Esophagus squamous epithelium (tissue), 5 donors: ENCODE measurements at regions not wholly inside any gene's neighbourhood (a gene's known extent, or its start where the extent isn't known, plus 50 kb on each side); places are given as distances from the start of the nearest gene placed in this dataset.
"Not testable (repeated sequence)": the region's sequence is repeated elsewhere in the genome, so short reads cannot be mapped to it uniquely, and the experiment has no call there.

Source experiments
- DNase-seq: peaks from one replicate; lab custom pipeline; 2025; lab: John Stamatoyannopoulos, UW
- H3K27ac ChIP-seq, 4 donors: fragments of 200-600 bp; sonication (generic); one replicate each; pipeline ENCODE4 v1.5.1; 2016 to 2019; ENCODE audit warnings: mild to moderate bottlenecking in 1 of 4
- H3K27me3 ChIP-seq, 4 donors: fragments of 200-600 bp; sonication (generic); 1 replicate in 3 of 4; 2 replicates in 1 of 4; pipeline versions ENCODE4 v1.5.1 to v1.6.0; 2017 to 2021; ENCODE audit warnings: antibody characterized with exemption in 1 of 4
- H3K36me3 ChIP-seq, 3 donors: fragments of 200-600 bp; sonication (generic); one replicate each; pipeline ENCODE4 v1.5.1; 2016 to 2019
- H3K4me1 ChIP-seq, 3 donors: fragments of 200-600 bp; sonication (generic); one replicate each; pipeline ENCODE4 v1.5.1; 2017 to 2019
- H3K4me3 ChIP-seq, 4 donors: fragments of 200-600 bp; sonication (generic); 1 replicate in 3 of 4; 2 replicates in 1 of 4; pipeline ENCODE4 v1.5.1; 2016 to 2019; ENCODE audit warnings: mild to moderate bottlenecking in 2 of 4, moderate library complexity in 1 of 4
- H3K9me3 ChIP-seq, 3 donors: fragments of 200-600 bp; sonication (generic); one replicate each; pipeline ENCODE4 v1.5.1; 2016 to 2019
- POLR2A ChIP-seq, 4 donors: fragments of 450-650 bp; IDR thresholded peaks; one replicate each; pipeline ENCODE4 v1.6.1; 2017; ENCODE audit warnings: antibody characterized with exemption in 4 of 4, mild to moderate bottlenecking in 4 of 4, moderate library complexity in 3 of 4
- WGBS, 2 donors: methylation state at CpG; one replicate each; pipeline ENCODE4 v1.1.5; 2018; 5-methylcytosine and 5-hydroxymethylcytosine counted together
- intact Hi-C: fragments of 100-400 bp; cut with DNase I; formaldehyde crosslinking; loops from one replicate; pipeline ENCODE4 v1.15.0; 2022
- TF ChIP-seq, protein P1 (sequence below), 6 experiments: fragments of 450-650 bp in 4 of 6; fragments of 200-600 bp in 2 of 6; sonication (generic) in 2 of 6; IDR thresholded peaks; one replicate each; pipeline ENCODE4 v1.5.1; 2016 to 2019; ENCODE audit warnings: antibody characterized with exemption in 6 of 6, mild to moderate bottlenecking in 4 of 6, moderate library complexity in 4 of 6
- donor health status: DM: yes; HTN: yes; CAD: no.

DNA sequence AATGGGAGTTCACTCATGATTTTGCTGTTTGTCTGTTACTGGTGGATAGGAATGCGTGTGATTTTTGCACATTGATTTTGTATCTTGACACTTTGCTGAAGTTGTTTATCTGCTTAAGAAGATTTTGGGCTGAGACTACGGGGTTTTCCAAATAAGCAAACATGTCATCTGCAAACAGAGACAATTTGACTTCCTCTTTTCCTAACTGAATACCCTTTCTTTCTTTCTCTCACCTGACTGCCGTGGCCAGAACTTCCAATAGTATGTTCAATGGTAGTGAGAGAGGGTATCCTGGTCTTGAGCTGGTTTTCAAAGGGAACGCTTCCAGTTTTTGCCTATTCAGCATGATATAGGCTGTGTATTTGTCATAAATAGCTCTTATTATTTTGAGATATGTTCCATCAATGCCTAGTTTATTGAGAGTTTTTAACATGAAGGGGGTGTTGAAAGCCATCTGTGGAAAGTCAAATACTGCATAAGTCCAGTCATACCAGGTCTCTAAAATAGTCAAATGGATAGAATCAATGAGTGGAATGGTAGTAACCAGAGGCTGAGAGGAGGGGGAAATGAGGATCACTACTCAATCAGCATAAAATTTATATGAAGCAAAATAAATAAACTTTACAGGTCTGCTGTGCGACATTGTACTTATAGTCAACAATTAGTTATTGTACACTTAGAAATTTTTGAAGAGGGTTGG lies 610.4 kb upstream of the ADGRB3 start:
- Histone ChIP-seq H3K9me3 (peaks cover 0 to 8% (median 3%) of the 10 kb centered on the region in 3 donors), H3K4me3 (no peak overlapping the region), H3K36me3 (no peaks in the 10 kb centered on the region), H3K4me1 (no peaks in the 10 kb centered on the region), H3K27ac (no peak overlapping the region), H3K27me3 (no peaks in the 10 kb centered on the region)
- no peak for DNase-seq
- no peak for TF ChIP-seq POLR2A (IDR thresholded peaks at IDR 0.05)
- TF ChIP-seq, protein P1, sequence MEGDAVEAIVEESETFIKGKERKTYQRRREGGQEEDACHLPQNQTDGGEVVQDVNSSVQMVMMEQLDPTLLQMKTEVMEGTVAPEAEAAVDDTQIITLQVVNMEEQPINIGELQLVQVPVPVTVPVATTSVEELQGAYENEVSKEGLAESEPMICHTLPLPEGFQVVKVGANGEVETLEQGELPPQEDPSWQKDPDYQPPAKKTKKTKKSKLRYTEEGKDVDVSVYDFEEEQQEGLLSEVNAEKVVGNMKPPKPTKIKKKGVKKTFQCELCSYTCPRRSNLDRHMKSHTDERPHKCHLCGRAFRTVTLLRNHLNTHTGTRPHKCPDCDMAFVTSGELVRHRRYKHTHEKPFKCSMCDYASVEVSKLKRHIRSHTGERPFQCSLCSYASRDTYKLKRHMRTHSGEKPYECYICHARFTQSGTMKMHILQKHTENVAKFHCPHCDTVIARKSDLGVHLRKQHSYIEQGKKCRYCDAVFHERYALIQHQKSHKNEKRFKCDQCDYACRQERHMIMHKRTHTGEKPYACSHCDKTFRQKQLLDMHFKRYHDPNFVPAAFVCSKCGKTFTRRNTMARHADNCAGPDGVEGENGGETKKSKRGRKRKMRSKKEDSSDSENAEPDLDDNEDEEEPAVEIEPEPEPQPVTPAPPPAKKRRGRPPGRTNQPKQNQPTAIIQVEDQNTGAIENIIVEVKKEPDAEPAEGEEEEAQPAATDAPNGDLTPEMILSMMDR (IDR thresholded peaks at IDR 0.05), result no peak
- intact Hi-C loops, result no loop called here
- 57 to 70% methylated on average over 5 of the region's 5 CpGs for WGBS, 2 donors

DNA sequence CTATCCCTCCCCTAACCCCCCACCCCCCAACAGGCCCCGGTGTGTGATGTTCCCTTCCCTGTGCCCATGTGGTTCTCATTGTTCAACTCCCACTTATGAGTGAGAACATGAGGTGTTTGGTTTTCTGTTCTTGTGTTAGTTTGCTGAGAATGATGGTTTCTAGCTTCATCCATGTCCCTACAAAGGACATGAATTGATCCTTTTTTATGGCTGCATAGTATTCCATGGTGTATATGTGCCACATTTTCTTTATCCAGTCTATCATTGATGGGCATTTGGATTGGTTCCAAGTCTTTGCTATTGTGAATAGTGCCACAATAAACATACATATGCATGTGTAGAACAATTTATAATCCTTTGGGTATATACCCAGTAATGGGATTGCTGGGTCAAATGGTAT lies 612.1 kb upstream of the ADGRB3 start:
- H3K27ac ChIP-seq, H3K27me3 ChIP-seq, H3K4me1 ChIP-seq, H3K4me3 ChIP-seq, H3K36me3 ChIP-seq, H3K9me3 ChIP-seq, DNase-seq, intact Hi-C loops: not testable (repeated sequence)
- whole genome bisulfite sequencing, 2 donors, result 0 to 83% methylated on average over 1 of the region's 1 CpG

DNA sequence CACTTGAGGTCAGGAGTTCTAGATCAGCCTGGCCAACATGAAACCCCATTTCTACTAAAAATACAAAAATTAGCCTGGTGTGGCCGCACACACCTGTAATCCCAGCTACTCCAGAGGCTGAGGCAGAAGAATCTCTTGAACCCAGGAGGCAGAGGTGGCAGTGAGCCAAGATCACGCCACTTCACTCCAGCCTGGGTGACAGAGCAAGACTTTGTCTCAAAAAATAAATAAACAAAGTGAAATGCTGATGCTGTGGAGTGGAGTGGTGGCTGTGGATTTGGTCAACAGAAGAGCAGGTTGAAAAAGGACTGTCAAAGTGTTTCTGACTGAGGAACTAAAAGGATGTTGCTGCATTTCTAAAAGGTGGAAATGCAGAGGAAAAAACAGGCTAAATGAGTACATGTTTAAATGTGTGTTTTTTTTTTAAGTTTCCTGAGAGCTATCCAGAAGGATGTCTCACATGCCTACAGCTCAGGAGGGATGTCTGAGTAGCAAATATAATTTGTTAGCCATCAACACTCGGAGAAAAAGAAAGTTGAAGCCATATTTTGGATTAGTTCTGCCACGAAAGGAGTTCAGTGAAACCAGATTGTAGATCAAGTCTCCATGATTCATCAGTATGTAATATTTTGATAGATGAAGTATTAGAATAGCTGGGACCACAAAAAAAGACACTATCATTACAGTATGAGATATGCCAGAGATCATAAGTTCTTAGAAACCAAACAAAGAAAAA lies 621.1 kb upstream of the ADGRB3 start:
- Histone ChIP-seq H3K27ac (no peak overlapping the region), H3K9me3 (no peaks in the 10 kb centered on the region), H3K36me3 (no peaks in the 10 kb centered on the region), H3K27me3 (no peaks in the 10 kb centered on the region), H3K4me3 (no peak overlapping the region), H3K4me1 (no peaks in the 10 kb centered on the region)
- DNase-seq, result no peak
- TF ChIP-seq, protein P1 (IDR thresholded peaks at IDR 0.05), result no peak
- no peak for TF ChIP-seq POLR2A (IDR thresholded peaks at IDR 0.05)
- intact Hi-C loops, result no loop called here
- WGBS, 2 donors, result 57 to 61% methylated on average over 4 of the region's 4 CpGs

DNA sequence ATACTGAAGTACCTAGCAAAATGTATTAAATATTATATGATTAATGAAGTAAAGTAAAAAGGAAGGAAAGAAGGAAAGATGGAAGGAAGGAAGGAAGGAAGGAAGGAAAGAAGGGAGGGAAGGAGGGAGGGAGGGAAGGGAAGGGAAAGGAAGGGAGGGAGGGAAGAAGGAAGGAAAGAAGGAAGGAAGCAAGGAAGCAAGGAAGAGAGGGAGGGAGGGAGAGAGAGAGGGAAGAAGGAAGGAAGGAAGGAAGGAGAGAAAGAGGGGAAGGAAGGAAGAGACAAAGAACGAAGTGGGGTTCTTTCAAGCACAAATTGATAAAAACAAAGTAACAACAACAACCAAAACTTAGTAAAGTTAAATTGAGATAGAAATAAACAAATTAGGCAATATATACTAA lies 622.3 kb upstream of the ADGRB3 start:
- Histone ChIP-seq H3K9me3 (no peaks in the 10 kb centered on the region), H3K4me1 (no peaks in the 10 kb centered on the region), H3K36me3 (no peaks in the 10 kb centered on the region), H3K27me3 (no peaks in the 10 kb centered on the region), H3K27ac (no peak overlapping the region), H3K4me3 (no peak overlapping the region)
- no peak for DNase-seq
- no peak for TF ChIP-seq POLR2A (IDR thresholded peaks at IDR 0.05)
- TF ChIP-seq, protein P1 (IDR thresholded peaks at IDR 0.05), result no peak
- intact Hi-C loops, result no loop called here
- WGBS, 2 donors, result 43 to 58% methylated on average over 1 of the region's 1 CpG

DNA sequence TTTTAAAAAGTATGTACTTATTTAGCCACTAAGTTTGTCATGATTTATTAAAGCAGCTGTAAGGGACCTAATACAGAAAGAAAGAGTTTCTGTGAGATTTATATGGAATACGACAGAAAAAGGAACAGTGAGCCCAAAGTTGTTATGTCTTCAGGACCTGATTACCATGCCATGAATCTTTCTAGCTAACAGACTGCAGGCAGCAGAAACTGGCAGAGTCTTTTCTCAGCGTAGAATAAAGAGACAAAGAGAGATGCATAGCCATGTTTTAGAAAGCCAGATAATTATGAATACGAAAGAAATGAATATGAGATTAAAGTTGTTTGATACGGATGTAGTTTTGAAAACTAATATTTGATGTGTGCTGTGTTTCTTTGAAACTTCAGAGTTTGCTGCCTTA lies 624.1 kb upstream of the ADGRB3 start:
- TF ChIP-seq, protein P1 (IDR thresholded peaks at IDR 0.05), result no peak
- no peak for TF ChIP-seq POLR2A (IDR thresholded peaks at IDR 0.05)
- DNase-seq, result no peak
- H3K4me3 ChIP-seq, result no peak overlapping the region
- H3K27ac ChIP-seq, result no peak overlapping the region
- no peaks in the 10 kb centered on the region for H3K36me3 ChIP-seq
- 57 to 64% methylated on average over 4 of the region's 4 CpGs for WGBS, 2 donors
- H3K4me1 ChIP-seq, result no peaks in the 10 kb centered on the region
- H3K9me3 ChIP-seq, result no peaks in the 10 kb centered on the region
- no peaks in the 10 kb centered on the region for H3K27me3 ChIP-seq
- intact Hi-C loops, result no loop called here
